Naive thymus-derived CD8-positive, alpha-beta T cell (primary cell): ENCODE measurements at regions not wholly inside any gene's neighbourhood (a gene's known extent, or its start where the extent isn't known, plus 50 kb on each side); places are given as distances from the start of the nearest gene placed in this dataset.

ENCODE experiments used
- ATAC-seq, 2 donors: fragments of 150-1000 bp; cut with Tn5 transposase in 1 of 2; sonication (Bioruptor Pico), chemical (Tn5 transposase) in 1 of 2; 1 replicate in 1 of 2; 2 replicates in 1 of 2; pipeline ENCODE4 v1.10.0; 2021; ENCODE audit warnings: mild to moderate bottlenecking in 2 of 2, moderate library complexity in 2 of 2
- POLR2A ChIA-PET: fragments of 350-600 bp; sonication (Branson Sonifier 250); formaldehyde crosslinking; loops from one replicate; lab custom pipeline; 2021; ENCODE audit warnings: antibody characterized with exemption; lab: Charles Lee
- DNase-seq, 10 donors: peaks; one replicate each; pipeline versions ENCODE4 v3.0.0 to v3.0.0-alpha.2; 2020 to 2022
- H3K27ac Mint-ChIP-seq, 10 donors: one replicate each; pipeline ENCODE4 v1.8.0; 2020 to 2022; ENCODE audit warnings: mild to moderate bottlenecking in 10 of 10, mixed read lengths in 10 of 10, moderate library complexity in 4 of 10, inconsistent platforms in 1 of 10
- H3K27me3 Mint-ChIP-seq, 5 donors: one replicate each; pipeline ENCODE4 v1.8.0; 2021 to 2022; ENCODE audit warnings: mixed read lengths in 5 of 5
- H3K36me3 Mint-ChIP-seq, 3 donors: one replicate each; pipeline ENCODE4 v1.8.0; 2020 to 2022; ENCODE audit warnings: mixed read lengths in 3 of 3, mild to moderate bottlenecking in 2 of 3, inconsistent platforms in 1 of 3
- H3K4me1 Mint-ChIP-seq, 4 donors: one replicate each; pipeline ENCODE4 v1.8.0; 2021 to 2022; ENCODE audit warnings: mixed read lengths in 4 of 4
- H3K4me3 Mint-ChIP-seq, 10 donors: one replicate each; pipeline ENCODE4 v1.8.0; 2020 to 2022; ENCODE audit warnings: mild to moderate bottlenecking in 10 of 10, mixed read lengths in 10 of 10, moderate library complexity in 6 of 10, inconsistent platforms in 1 of 10
- H3K9me3 Mint-ChIP-seq, 9 donors: one replicate each; pipeline ENCODE4 v1.8.0; 2020 to 2022; ENCODE audit warnings: mixed read lengths in 9 of 9, mild to moderate bottlenecking in 3 of 9, inconsistent platforms in 1 of 9, moderate library complexity in 1 of 9

DNA sequence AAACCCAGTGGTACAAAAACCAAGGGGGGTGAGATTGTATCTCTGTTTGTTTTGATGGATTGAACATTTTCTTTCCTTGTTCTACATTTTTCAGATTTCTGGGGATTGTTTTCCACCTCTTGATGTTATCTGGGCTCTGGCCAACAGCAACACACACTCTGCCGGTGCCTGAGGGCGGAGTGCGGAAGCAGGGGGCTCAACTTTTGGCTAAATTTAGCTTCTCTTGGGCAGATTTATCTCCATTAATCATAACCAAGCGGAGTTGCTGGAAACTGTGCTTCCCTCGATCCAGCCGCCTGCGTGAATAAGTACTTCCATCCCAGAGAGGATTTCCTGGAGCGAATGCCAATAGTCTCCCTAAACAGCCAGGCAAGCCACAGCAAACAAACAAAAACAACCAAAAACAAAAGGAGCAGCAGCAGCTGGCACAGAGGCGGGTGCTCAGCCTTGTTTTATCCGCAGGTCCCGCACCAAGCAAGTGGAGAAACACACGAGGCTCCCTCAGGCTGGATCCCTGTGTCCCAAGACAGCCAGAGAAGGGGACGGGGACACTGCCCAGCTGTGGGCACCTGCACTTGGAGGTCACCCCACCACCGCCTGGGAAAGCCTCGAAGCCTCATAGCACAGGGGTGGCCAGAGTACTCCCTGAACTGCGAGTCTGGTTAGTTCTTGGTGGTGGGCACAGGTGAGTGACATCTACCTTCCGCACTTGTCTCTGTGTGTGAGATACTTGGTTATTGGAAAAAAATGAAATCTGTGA is 143.4 kb downstream of the NDUFA10 start:
- POLR2A ChIA-PET = no interaction called here
- Mint-ChIP-seq H3K9me3 (peaks cover 5 to 29% (median 26%) of the 10 kb centered on the region in 9 donors), H3K4me1 (peaks cover 0 to 9% (median 3%) of the 10 kb centered on the region in 4 donors), H3K36me3 (peaks cover 0 to 13% (median 6%) of the 10 kb centered on the region in 3 donors), H3K4me3 (no peak overlapping the region), H3K27ac (peak overlapping the region in 3 of 10 donors; percentile 51 to 84 (median 53)), H3K27me3 (peaks cover 3 to 17% (median 14%) of the 10 kb centered on the region in 5 donors)
- no peak for ATAC-seq
- peak in 1 of 10 donors; percentile 54 for DNase-seq

DNA sequence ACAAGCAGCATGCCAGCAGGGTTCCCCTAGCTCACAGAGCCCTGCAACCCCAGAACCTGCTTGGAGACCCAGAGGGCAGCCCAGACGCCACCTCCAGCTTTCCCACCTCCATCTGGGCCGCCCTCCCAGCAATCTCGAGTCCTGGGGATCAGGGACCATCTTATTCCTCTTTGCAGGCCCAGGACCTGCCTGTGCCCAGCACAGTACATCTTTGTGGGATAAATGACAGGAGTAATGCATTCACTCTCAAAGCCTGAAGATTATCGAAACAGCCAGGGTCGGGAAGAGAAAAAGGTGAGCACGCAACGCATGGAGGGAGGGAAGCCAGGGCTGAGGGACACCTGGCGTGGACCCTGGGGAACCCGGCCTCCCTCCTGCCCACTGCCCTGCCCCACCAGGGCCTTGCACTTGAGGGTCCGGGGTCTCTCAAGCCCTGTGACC is 144.1 kb downstream of the NDUFA10 start:
- Mint-ChIP-seq H3K27ac (peak overlapping the region in 2 of 10 donors; percentile 40 to 51), H3K27me3 (peaks cover 3 to 24% (median 14%) of the 10 kb centered on the region in 5 donors), H3K9me3 (peaks cover 5 to 23% (median 19%) of the 10 kb centered on the region in 9 donors), H3K36me3 (peaks cover 0 to 8% (median 6%) of the 10 kb centered on the region in 3 donors), H3K4me3 (no peak overlapping the region), H3K4me1 (peaks cover 0 to 9% (median 3%) of the 10 kb centered on the region in 4 donors)
- ATAC-seq = no peak
- no peak for DNase-seq
- POLR2A ChIA-PET = no interaction called here

GRCh38 chr2:239880396-239880795 is 144.7 kb downstream of the NDUFA10 start:
- Mint-ChIP-seq H3K9me3 (peaks cover 5 to 21% (median 13%) of the 10 kb centered on the region in 9 donors), H3K36me3 (peaks cover 0 to 8% (median 5%) of the 10 kb centered on the region in 3 donors), H3K27ac (no peak overlapping the region), H3K4me1 (peaks cover 0 to 9% (median 3%) of the 10 kb centered on the region in 4 donors), H3K4me3 (no peak overlapping the region), H3K27me3 (peaks cover 3 to 29% (median 14%) of the 10 kb centered on the region in 5 donors)
- ATAC-seq (no peak), DNase-seq (no peak)
- POLR2A ChIA-PET = no interaction called here

DNA sequence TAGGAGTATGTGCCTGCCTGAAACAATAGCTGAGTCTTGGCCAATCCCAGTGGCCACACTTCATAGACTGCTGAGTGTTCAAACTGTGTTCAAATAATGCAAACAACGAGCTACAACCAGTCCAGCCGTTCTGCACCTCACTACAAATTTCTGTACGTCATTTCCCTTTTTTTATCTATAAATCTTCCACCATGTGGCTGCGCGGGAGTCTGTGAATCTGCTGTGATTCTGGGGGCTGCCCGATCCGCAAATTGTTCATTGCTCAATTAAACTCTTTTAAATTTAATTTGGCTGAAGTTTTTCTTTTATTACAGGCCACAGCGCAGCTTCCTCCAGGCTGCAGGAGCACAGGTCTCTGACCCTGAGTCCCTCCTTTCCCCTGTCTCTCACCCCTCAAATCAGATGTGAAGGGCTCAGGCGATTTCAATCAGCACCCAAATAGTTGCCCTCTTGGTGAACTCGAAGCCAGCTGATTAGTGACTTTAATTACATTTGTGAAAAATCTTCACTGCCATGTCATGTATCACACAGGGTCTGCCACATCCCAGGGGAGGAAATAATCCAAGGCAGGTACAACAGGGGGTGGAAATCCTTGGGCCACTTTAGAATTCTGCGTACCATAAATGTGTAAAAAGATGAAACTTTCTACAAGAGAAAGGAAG is 145.6 kb downstream of the NDUFA10 start:
- POLR2A ChIA-PET = interaction anchor here (0.7 kb wide), 1 partner anchor 345 kb away, joined by 7 read pairs; no protein-coding TSS in a partner anchor
- Mint-ChIP-seq H3K27me3 (peaks cover 2 to 29% (median 14%) of the 10 kb centered on the region in 5 donors), H3K36me3 (peaks cover 0 to 2% (median under 1%) of the 10 kb centered on the region in 3 donors), H3K27ac (peak overlapping the region in 1 of 10 donors; percentile 62), H3K9me3 (peaks cover under 1 to 12% (median 5%) of the 10 kb centered on the region in 9 donors), H3K4me1 (peaks cover 0 to 9% (median 3%) of the 10 kb centered on the region in 4 donors), H3K4me3 (no peak overlapping the region)
- ATAC-seq (no peak), DNase-seq (no peak)

GRCh38 chr2:239878686-239879085 is 146.5 kb downstream of the NDUFA10 start:
- H3K27ac Mint-ChIP-seq = no peak overlapping the region
- ATAC-seq = no peak
- peaks cover 0 to 9% (median 3%) of the 10 kb centered on the region in 4 donors for H3K4me1 Mint-ChIP-seq
- POLR2A ChIA-PET = interaction anchor here (0.7 kb wide), 1 partner anchor 344 kb away, joined by 7 read pairs; no protein-coding TSS in a partner anchor
- DNase-seq = no peak
- H3K27me3 Mint-ChIP-seq = peaks cover 2 to 29% (median 14%) of the 10 kb centered on the region in 5 donors
- peaks cover 0 to 8% (median 0%) of the 10 kb centered on the region in 9 donors for H3K9me3 Mint-ChIP-seq
- no peaks in the 10 kb centered on the region for H3K36me3 Mint-ChIP-seq
- no peak overlapping the region for H3K4me3 Mint-ChIP-seq

DNA sequence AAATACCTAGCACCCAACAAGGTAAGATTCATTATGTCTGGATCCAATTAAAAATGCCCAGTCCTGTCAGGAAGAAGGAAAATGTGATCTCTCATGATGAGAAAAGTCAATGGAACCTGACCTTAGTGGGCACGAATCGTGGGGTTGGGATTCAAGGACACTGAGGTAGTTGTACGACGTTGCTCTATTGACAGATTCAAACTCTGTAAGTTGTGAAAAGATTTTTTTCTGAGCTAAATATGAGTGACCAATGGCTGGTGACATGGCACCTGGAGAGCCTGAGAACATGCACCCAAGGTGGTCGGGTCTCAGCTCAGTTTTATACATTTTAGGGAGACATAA is 148.2 kb downstream of the NDUFA10 start:
- Mint-ChIP-seq H3K36me3 (no peaks in the 10 kb centered on the region), H3K27me3 (peaks cover 0 to 25% (median 9%) of the 10 kb centered on the region in 5 donors), H3K27ac (peak overlapping the region in 1 of 10 donors; percentile 12), H3K4me3 (no peak overlapping the region), H3K9me3 (no peaks in the 10 kb centered on the region), H3K4me1 (peaks cover 0 to 3% (median under 1%) of the 10 kb centered on the region in 4 donors)
- DNase-seq (no peak), ATAC-seq (no peak)
- POLR2A ChIA-PET = no interaction called here

DNA sequence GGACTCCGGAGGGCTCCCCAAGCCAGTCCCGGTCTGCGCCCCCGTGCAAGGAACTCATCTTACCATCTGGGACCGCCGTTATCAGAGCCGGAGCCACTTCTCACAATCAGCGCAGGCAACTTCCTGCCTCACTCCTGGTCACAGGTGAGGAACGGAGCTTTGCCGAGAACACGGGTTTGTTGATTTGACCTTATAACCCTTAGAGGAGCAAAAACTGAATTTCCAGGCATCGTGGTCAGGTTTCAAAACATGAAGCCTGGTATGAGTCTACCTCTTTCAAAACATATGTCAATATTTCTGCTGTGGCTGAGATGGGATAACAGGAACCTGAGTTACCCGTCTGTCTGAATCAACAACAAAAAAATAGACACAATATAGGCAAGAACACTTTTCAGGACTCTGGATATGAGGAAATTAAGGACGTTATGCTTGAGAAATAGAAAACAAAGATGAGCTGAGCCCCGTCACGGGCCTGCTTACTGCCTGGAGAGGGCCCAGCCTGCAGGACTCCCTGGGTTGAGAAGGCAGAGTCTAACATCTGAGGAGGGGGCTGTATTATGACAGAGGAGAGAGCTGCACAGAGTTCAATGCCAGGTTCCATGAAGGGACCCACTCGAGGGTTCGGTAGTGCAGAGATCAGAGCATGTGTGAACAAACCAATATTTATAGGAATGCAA is 148.7 kb downstream of the NDUFA10 start:
- H3K4me1 Mint-ChIP-seq = peaks cover 0 to 2% (median 0%) of the 10 kb centered on the region in 4 donors
- no peak for ATAC-seq
- peak overlapping the region in 1 of 10 donors; percentile 12 for H3K27ac Mint-ChIP-seq
- H3K4me3 Mint-ChIP-seq = no peak overlapping the region
- DNase-seq = peak in 2 of 10 donors; percentile 3 to 34
- POLR2A ChIA-PET = no interaction called here
- peaks cover 0 to 20% (median 5%) of the 10 kb centered on the region in 5 donors for H3K27me3 Mint-ChIP-seq
- no peaks in the 10 kb centered on the region for H3K9me3 Mint-ChIP-seq
- no peaks in the 10 kb centered on the region for H3K36me3 Mint-ChIP-seq

GRCh38 chr2:239874636-239875356 is 150.3 kb downstream of the NDUFA10 start:
- peaks cover 0 to 12% (median 0%) of the 10 kb centered on the region in 5 donors for H3K27me3 Mint-ChIP-seq
- ATAC-seq = no peak
- peaks cover 0 to 2% (median 0%) of the 10 kb centered on the region in 4 donors for H3K4me1 Mint-ChIP-seq
- H3K4me3 Mint-ChIP-seq = no peak overlapping the region
- no peaks in the 10 kb centered on the region for H3K36me3 Mint-ChIP-seq
- H3K9me3 Mint-ChIP-seq = no peaks in the 10 kb centered on the region
- no peak overlapping the region for H3K27ac Mint-ChIP-seq
- DNase-seq = peak in 1 of 10 donors; percentile 21
- POLR2A ChIA-PET = no interaction called here

DNA sequence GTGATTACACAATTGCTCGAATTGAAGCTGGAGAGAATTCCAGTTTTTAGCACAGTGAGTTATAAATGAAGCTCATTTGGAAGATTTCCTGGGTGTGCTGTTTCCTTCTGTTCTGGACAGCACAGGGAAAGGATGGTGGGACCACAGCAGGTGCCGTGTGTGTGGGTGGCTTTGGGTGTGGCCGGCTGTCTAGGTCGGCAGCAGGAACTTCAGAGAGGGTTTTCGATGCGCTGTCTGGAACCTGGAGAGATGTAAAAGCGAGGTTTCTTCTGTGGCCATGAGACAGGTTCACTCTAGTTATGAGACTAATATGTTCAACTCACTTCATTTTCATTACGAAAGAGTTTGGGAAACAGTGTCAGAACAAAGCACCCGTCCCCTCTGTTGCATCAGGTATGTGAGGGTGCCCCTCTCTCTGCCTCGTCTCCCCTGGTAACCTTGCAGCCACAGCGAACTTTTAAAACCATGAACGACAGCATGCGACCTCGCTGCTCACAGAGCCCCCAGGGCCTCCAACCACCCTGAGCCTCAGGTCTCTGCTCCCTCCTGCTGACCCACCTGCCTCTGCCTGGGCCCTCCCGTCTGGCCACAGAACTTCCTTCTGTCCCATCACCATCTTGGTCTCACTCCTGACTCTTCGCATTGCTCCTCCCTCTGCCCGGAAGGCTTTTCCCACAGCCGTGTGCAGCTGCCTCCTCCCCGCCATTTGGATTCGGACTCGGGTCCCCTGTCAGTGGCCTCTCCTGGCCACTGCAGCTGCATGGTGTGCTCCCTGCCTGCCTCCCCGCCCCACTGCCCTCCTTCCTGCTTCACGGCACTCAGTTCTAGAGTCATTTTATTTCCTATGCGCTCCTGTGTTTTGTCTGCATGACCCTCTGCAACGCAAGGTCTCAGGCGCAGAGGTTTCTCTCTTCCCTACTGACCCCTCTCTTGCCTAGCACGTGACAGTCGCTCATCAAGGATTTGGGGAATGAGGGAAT is 151.2 kb downstream of the NDUFA10 start:
- no peaks in the 10 kb centered on the region for H3K9me3 Mint-ChIP-seq
- no peak for ATAC-seq
- H3K27ac Mint-ChIP-seq = no peak overlapping the region
- peaks cover 0 to 12% (median 0%) of the 10 kb centered on the region in 5 donors for H3K27me3 Mint-ChIP-seq
- POLR2A ChIA-PET = no interaction called here
- H3K4me1 Mint-ChIP-seq = peaks cover 0 to 2% (median 0%) of the 10 kb centered on the region in 4 donors
- DNase-seq = peak in 1 of 10 donors; percentile 45
- H3K4me3 Mint-ChIP-seq = no peak overlapping the region
- no peaks in the 10 kb centered on the region for H3K36me3 Mint-ChIP-seq

DNA sequence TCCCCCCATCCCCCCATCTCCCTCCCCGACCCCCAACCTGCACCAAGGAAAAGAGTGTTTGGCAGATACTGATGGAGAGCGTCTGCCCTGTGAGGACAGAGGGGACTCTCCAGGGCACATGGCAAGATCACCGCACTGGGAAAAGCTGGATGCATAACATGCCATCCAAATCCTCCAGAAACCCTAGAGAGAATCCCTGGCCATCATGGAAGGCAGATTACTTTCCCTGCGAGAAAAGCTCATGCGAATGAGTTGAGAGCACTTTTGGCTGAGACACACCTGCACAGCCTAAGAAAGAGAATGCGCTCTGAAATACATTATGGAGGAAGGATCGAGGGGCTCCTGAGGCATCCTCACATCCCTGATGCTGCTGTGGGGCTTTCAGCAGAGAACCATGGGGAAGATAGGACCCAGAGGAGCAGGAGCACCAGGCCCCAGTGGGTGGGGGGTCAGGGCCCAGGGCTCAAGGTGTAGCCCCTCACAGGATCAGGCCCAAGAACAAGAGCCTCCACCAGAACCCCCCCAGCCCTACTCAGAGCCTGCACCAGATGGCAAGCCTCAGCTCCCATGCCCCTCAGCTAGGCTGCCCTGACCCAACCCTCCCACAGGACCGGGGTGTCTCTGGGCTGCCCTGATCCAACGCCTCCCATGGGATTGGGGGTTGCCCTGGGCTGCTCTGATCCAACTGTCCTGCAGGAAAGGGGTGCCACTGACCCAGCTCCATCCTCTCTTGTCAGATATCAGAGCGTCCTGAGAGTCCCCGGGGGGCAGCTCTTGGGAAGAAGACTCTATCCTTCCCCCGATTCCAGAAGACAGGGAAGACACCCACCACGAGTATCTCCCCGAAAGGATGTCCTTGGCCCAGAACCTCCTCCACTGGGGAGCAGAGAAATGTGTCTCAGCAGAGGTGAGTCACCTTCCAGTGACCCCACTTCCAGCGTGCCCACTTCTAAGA is 153.4 kb downstream of the NDUFA10 start:
- Mint-ChIP-seq H3K36me3 (no peaks in the 10 kb centered on the region), H3K9me3 (no peaks in the 10 kb centered on the region), H3K27me3 (peaks cover 0 to 12% (median 0%) of the 10 kb centered on the region in 5 donors), H3K4me1 (peaks cover 0 to 2% (median 0%) of the 10 kb centered on the region in 4 donors), H3K4me3 (no peak overlapping the region), H3K27ac (no peak overlapping the region)
- ATAC-seq (no peak), DNase-seq (no peak)
- POLR2A ChIA-PET = no interaction called here
